Large intestine (tissue), 3 donors: ENCODE measurements at regions not wholly inside any gene's neighbourhood (a gene's known extent, or its start where the extent isn't known, plus 50 kb on each side); places are given as distances from the start of the nearest gene placed in this dataset.

Experiments
- DNase-seq, 2 donors: peaks; one replicate each; pipeline versions ENCODE4 v3.0.0 to v3.0.0-alpha.2; 2013
- H3K27ac ChIP-seq: one replicate; pipeline ENCODE4 v1.5.1; 2013; ENCODE audit warnings: low read length
- H3K27me3 ChIP-seq: 2 replicates; pipeline ENCODE4 v1.6.1; 2013; ENCODE audit warnings: low read length; ENCODE audit not compliant: control insufficient read depth, insufficient read depth
- H3K36me3 ChIP-seq: 2 replicates; pipeline ENCODE4 v1.6.1; 2013; ENCODE audit warnings: low read length; ENCODE audit not compliant: control insufficient read depth, insufficient read depth
- H3K4me1 ChIP-seq: one replicate; pipeline ENCODE4 v1.6.1; 2013; ENCODE audit warnings: low read length; ENCODE audit not compliant: control insufficient read depth, insufficient read depth
- H3K4me3 ChIP-seq: one replicate; pipeline ENCODE4 v1.5.1; 2013; ENCODE audit warnings: low read length
- H3K9me3 ChIP-seq: one replicate; pipeline ENCODE4 v1.6.1; 2013; ENCODE audit warnings: mild to moderate bottlenecking, low read depth, low read length, moderate library complexity; ENCODE audit not compliant: control insufficient read depth
- WGBS: methylation state at CpG from one replicate; pipeline ENCODE4 v1.1.5; 2013; ENCODE audit warnings: low lambda C conversion rate; ENCODE audit not compliant: insufficient coverage; 5-methylcytosine and 5-hydroxymethylcytosine counted together

DNA sequence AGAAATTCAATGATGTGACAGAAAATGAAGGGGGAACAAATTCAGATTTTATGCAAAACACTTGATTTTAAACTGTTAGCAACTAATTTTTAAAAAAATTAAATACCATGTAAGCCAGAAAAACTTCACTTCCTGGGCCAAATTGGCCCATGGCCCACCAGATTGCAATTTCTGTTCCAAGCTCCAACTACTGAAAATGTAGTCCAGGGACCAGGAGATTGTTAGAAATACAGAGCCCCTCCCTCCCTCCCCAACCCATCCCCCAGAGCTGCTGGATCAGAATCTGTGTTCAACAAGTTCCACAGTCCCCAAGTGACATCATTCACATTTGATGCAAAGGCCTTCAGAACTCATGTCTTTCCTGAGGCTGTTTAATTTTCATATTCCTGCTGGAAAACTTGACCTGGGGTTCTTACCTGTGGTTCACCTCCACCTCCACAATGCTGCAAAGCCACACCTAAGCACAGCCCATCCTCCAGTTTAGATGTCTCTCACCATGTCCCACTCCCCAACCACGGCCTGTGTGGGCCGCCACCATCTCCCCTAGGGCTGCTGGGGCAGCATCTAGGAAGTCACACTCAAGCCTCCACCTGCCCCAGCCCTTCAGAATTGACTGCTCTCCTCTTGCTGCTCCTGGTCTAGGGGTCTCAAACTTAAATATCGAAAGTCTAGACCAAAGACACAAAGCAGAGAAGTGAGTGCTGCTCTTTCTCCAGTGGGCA lies 482.0 kb downstream of the UQCRFS1 start:
- no CpG with 5 or more reads among the region's 3 CpGs for WGBS
- Histone ChIP-seq H3K4me1 (no peaks in the 10 kb centered on the region), H3K36me3 (no peaks in the 10 kb centered on the region), H3K27me3 (peaks cover 23% of the 10 kb centered on the region), H3K9me3 (no peaks in the 10 kb centered on the region), H3K4me3 (no peak overlapping the region), H3K27ac (no peak overlapping the region)
- DNase-seq = no peak

DNA sequence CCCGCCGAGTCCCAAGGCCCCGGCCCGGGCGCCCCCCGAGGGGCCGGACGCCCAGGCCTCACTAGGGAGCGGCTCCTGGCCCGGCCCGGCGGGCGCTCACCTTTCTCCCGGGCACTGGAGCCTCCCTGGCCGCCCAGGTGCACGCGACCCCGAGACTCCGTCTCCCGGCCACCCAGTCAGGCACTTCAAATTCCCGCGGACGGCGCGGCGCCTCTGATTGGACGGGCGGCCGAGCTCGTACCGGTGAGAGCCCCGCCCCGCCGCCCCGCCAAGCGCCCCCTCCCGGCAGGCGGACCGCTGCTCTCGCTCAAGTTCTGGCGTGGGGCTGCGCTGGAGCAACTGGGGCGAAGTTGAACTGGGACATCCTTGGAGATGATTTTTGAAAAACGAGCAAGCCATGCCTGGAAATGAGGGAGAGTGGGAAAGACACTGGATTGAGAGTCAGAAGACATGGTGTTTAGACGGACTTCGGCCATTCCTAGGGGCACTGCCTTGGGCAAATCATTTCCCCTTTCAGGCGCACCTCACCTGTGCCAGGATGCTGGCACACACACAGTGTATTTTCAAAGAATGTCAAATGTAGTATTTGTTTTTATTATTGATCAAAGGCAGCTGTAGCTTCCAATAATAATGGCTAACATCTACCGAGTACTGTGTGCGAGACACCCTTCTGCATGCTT lies 485.3 kb downstream of the UQCRFS1 start:
- Histone ChIP-seq H3K4me3 (no peak overlapping the region), H3K4me1 (no peaks in the 10 kb centered on the region), H3K27me3 (peaks cover 23% of the 10 kb centered on the region), H3K27ac (no peak overlapping the region), H3K36me3 (no peaks in the 10 kb centered on the region), H3K9me3 (no peaks in the 10 kb centered on the region)
- no CpG with 5 or more reads among the region's 49 CpGs for WGBS
- DNase-seq = peak in 1 of 2 donors; percentile 33

DNA sequence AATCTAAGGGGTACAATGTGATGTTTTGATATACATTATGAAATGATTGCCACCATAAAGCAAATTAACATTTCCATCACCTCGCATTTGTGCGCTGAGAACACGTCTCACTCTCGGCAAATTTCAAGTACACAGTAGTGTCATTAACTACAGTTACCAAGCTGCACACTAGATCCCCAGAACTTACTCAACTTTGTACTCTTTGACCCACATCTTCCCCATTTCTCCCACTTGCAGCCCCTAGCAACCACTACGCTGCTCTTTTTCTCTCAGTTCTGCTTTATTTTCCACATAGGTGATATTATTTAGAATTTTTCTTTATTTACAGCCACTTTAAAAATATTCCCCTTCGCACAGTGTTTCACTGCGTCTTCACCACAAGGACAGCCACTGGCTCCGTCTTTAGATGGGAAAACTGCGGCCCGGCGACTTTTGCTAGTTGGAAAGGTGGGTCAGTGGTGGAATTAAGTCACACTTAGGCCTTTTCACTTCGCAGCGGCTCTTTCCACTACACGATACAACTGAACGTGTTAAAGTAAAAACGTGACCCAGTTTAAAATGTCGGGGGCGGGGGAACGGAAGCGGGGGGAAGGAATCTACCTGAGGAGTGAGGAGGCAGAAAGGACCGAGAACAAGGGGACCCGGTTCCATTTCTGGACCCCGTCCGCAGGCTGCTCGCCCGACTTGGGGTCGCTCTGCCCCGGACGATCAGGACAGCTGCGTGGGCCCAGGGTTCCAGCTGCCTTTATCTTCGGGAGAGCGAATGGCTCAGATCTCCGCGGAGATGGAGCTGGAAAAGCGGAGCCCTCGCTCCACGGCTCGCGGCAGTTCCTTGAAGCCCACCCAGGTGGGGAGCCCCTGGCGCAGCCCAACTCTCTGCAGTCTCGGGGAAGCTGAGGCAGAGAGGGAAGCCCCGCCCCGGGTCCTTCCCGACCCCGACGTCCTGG lies 486.1 kb downstream of the UQCRFS1 start:
- Histone ChIP-seq H3K27ac (no peak overlapping the region), H3K4me3 (peak overlapping the region; percentile 13), H3K36me3 (no peaks in the 10 kb centered on the region), H3K9me3 (no peaks in the 10 kb centered on the region), H3K4me1 (no peaks in the 10 kb centered on the region), H3K27me3 (peaks cover 23% of the 10 kb centered on the region)
- 93% methylated on average over 3 of the region's 46 CpGs for WGBS
- DNase-seq = no peak

DNA sequence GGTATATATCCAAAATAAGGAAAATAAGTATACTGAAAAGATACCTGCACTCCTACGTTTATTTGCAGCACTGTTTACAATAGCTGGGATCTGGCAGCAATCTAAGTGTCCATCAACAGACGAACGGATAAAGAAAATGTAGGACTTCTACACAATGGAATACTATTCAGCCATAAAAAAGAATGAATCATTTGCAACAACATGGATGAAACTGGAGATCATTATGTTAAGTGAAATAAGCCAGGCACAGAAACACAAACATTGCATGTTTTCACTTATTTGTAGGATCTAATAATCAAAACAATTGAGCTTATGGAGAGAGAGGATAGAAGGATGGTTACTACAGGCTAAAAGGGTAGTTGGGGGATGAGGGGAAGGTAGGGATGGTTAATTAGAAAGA lies 494.0 kb downstream of the UQCRFS1 start:
- Histone ChIP-seq H3K27ac (no peak overlapping the region), H3K4me1 (no peaks in the 10 kb centered on the region), H3K36me3 (no peaks in the 10 kb centered on the region), H3K27me3 (no peaks in the 10 kb centered on the region), H3K4me3 (no peak overlapping the region), H3K9me3 (no peaks in the 10 kb centered on the region)
- DNase-seq = no peak
- 83% methylated on average over 3 of the region's 3 CpGs for whole genome bisulfite sequencing

DNA sequence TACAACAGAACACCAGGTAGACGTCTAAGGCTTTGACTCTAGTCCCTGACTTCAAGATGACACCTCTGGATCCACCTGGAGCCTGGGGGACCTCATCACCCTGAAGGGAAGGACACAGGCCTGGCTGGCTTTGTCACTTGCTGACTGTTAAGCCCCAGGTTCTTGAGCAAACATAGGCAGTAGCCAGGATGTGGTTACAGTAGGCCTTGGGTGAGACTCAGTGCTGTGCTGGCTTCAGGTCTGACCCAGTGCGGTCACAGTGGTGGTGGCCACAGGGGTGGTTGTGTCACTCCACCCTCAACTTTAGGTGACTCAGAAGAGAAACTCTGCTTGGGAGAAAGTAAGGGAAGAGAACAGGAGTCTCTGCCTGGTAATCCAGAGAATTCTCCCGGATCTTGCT lies 497.8 kb downstream of the UQCRFS1 start:
- Histone ChIP-seq H3K4me3 (no peak overlapping the region), H3K4me1 (no peaks in the 10 kb centered on the region), H3K36me3 (no peaks in the 10 kb centered on the region), H3K9me3 (no peaks in the 10 kb centered on the region), H3K27ac (no peak overlapping the region), H3K27me3 (no peaks in the 10 kb centered on the region)
- DNase-seq = no peak
- WGBS = no CpG with 5 or more reads among the region's 3 CpGs

DNA sequence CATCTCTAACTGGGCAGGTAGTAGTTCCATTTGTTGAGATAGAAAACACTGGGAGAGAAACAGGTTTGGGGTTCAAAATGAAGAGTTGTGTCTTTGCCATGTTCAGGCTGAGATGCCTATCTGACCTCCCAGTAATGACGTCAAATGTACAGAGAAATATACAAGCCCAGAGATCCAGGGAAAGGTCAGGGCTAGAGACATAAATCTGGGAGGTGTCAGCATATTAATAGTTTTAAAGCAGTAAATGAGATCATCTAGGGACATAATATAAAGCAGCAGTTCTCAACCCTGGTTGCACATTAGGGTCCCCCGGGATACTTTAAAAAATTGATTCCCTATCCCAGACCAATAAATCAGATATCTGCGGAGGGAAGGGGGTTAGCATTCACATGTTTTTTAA lies 501.5 kb downstream of the UQCRFS1 start:
- whole genome bisulfite sequencing = no CpG with 5 or more reads among the region's 3 CpGs
- no peak overlapping the region for H3K27ac ChIP-seq
- H3K27me3 ChIP-seq = no peaks in the 10 kb centered on the region
- H3K4me3 ChIP-seq = no peak overlapping the region
- DNase-seq = no peak
- no peaks in the 10 kb centered on the region for H3K9me3 ChIP-seq
- H3K4me1 ChIP-seq = no peaks in the 10 kb centered on the region
- H3K36me3 ChIP-seq = no peaks in the 10 kb centered on the region

DNA sequence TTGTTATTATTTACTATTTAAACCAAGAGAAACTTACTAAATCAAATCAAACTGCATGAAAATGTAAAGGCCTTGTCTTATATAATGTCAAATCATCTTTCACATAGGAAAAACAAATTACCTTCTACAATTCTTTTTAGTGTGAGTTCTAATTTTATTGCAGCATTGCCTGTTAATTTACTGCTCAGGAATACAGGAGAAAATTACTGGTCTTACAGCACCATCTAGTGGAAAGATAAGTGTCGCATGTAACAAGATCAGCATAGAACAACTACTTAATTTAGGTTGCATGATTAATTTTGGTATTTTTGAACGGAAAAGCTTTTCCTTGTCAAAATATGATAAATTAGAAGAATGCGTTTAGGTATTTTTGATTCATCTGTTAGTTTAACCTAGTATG lies 502.7 kb downstream of the UQCRFS1 start:
- no peaks in the 10 kb centered on the region for H3K36me3 ChIP-seq
- DNase-seq = peak; percentile 30 to 54
- H3K4me1 ChIP-seq = no peaks in the 10 kb centered on the region
- no peaks in the 10 kb centered on the region for H3K27me3 ChIP-seq
- 0% methylated on average over 2 of the region's 3 CpGs for WGBS
- no peak overlapping the region for H3K27ac ChIP-seq
- H3K9me3 ChIP-seq = no peaks in the 10 kb centered on the region
- H3K4me3 ChIP-seq = no peak overlapping the region

DNA sequence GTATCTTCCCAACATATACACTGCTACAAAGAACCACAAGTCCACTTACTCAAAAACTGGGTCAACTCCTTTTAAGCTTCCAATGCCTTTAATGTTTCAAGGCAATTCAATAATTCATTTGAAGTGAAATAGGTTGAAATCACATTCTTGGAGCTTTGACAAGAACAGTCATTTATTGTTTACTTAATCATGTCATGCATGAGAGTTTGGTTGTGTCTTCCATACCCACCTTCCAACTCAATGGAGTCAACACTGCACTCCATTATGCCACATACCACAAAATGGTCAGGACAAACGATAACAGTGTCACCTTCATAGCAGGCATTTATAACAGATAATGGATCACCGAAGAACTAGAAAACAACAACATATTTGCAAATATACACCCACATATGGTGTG lies 506.3 kb downstream of the UQCRFS1 start:
- no peak for DNase-seq

DNA sequence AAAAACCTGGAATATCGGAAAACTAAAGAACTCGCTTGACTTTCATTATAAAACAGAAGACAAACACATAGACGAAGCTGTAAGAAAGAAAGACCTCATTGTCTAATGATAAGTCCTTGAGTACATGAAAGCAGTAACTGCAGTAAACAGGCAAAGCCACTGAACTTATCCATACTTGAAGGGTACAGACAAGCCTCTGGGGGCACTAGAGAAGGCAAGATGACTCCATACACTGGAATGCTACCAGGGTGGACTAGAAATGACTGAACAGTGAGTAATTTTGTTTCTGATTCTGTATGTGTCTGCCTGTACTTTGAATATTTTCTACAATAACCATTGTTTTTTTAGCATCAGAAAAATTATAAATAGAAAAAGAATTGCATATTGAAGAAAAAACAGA lies 507.9 kb downstream of the UQCRFS1 start:
- DNase-seq = no peak
- H3K27ac ChIP-seq = no peak overlapping the region
- H3K4me1 ChIP-seq = no peaks in the 10 kb centered on the region
- H3K27me3 ChIP-seq = no peaks in the 10 kb centered on the region
- no CpG with 5 or more reads among the region's 3 CpGs for WGBS
- H3K4me3 ChIP-seq = no peak overlapping the region
- no peaks in the 10 kb centered on the region for H3K9me3 ChIP-seq
- H3K36me3 ChIP-seq = no peaks in the 10 kb centered on the region

More for the DNA sequence above, 506.3 kb downstream of the UQCRFS1 start:
- no peaks in the 10 kb centered on the region for H3K4me1 ChIP-seq
- no peak overlapping the region for H3K4me3 ChIP-seq
- H3K9me3 ChIP-seq = no peaks in the 10 kb centered on the region
- H3K27me3 ChIP-seq = no peaks in the 10 kb centered on the region
- no peaks in the 10 kb centered on the region for H3K36me3 ChIP-seq
- H3K27ac ChIP-seq = no peak overlapping the region
- no CpG with 5 or more reads among the region's 2 CpGs for WGBS

DNA sequence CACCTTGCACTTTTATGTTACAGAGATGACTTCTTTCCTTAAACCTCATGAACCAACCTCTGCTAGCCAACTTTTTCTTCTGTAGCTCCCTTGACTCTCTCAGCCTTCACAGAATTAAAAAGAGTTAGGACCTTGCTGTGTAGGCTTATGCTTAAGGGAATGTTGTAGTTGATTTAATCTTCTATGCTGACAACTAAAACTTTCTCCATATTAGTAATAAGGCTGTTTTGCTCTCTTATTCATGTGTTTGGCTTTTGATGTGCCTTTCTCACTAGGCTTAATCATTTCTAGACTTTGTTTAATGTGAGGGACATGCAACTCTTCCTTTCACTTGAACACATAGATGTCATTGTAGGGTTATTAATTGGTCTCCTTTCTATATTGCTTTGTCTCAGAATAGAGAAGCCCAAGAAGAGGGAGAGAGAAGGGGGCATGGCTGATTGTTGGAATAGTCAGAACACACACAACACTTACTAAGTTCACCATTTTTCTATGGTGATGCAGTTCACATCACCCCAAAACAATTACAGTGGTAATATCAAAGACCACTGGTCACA lies 509.5 kb downstream of the UQCRFS1 start:
- Histone ChIP-seq H3K4me3 (no peak overlapping the region), H3K9me3 (no peaks in the 10 kb centered on the region), H3K27me3 (no peaks in the 10 kb centered on the region), H3K27ac (no peak overlapping the region), H3K4me1 (no peaks in the 10 kb centered on the region), H3K36me3 (no peaks in the 10 kb centered on the region)
- DNase-seq = no peak
